SK-N-SH (cell line): ENCODE measurements at regions not wholly inside any gene's neighbourhood (a gene's known extent, or its start where the extent isn't known, plus 50 kb on each side); places are given as distances from the start of the nearest gene placed in this dataset.

Source experiments
- CTCF ChIA-PET: fragments of 300-600, 350-600 bp; formaldehyde crosslinking; extraction: SDS; loops from one replicate; lab custom pipeline; 2021; lab: Yijun Ruan, JAX
- POLR2A ChIA-PET: fragments of 350-600 bp; sonication (Branson Sonifier 250); formaldehyde crosslinking; extraction: SDS; loops from one replicate; lab custom pipeline; 2020; ENCODE audit warnings: antibody characterized with exemption, inconsistent platforms; lab: Yijun Ruan, JAX
- DNase-seq: peaks from one replicate; pipeline ENCODE4 v3.0.0; 2012
- H2AFZ ChIP-seq: fragments of 200-600 bp; sonication (generic); 2 replicates; pipeline ENCODE4 v1.8.1; 2016; ENCODE audit warnings: antibody characterized with exemption, mild to moderate bottlenecking, low read depth
- H3F3A ChIP-seq: fragments of 200-600 bp; sonication (generic); replicated peaks from 2 replicates; pipeline ENCODE3; 2016; ENCODE audit warnings: antibody characterized with exemption, mild to moderate bottlenecking; ENCODE audit not compliant: insufficient read depth
- H3K27ac ChIP-seq, 2 experiments: fragments of 200-500 bp in 1 of 2; fragments of 200-600 bp in 1 of 2; sonication (Bioruptor generic) in 1 of 2; sonication (generic), shearing (Covaris generic) in 1 of 2; 2 replicates each; pipeline versions ENCODE4 v1.5.1 to v1.6.1; 2014 to 2016; ENCODE audit warnings: low read depth in 2 of 2, inconsistent platforms in 1 of 2, low read length in 1 of 2, mild to moderate bottlenecking in 1 of 2, mixed read lengths in 1 of 2
- H3K27me3 ChIP-seq: fragments of 200-600 bp; sonication (generic), shearing (Covaris generic); 2 replicates; pipeline ENCODE4 v1.6.1; 2016; ENCODE audit warnings: mixed run types; ENCODE audit not compliant: insufficient read depth
- H3K36me3 ChIP-seq, 2 experiments: fragments of 200-500 bp in 1 of 2; fragments of 200-600 bp in 1 of 2; sonication (Bioruptor generic) in 1 of 2; sonication (generic) in 1 of 2; replicated peaks in 1 of 2; 2 replicates each; pipeline versions ENCODE3 to v1.5.1; 2014 to 2016; ENCODE audit warnings: low read length in 1 of 2, mild to moderate bottlenecking in 1 of 2; ENCODE audit not compliant: insufficient read depth in 2 of 2, control insufficient read depth in 1 of 2
- H3K4me1 ChIP-seq, 2 experiments: fragments of 200-500 bp in 1 of 2; fragments of 200-600 bp in 1 of 2; sonication (Bioruptor generic) in 1 of 2; sonication (generic), shearing (Covaris generic) in 1 of 2; 2 replicates each; pipeline versions ENCODE4 v1.5.1 to v1.6.1; 2014 to 2016; ENCODE audit warnings: low read depth in 1 of 2, low read length in 1 of 2, mixed run types in 1 of 2; ENCODE audit not compliant: insufficient read depth in 2 of 2, control insufficient read depth in 1 of 2
- H3K4me2 ChIP-seq: fragments of 200-600 bp; sonication (generic), shearing (Covaris generic); 2 replicates; pipeline ENCODE4 v1.6.1; 2017; ENCODE audit warnings: mixed run types
- H3K4me3 ChIP-seq, 2 experiments: fragments of 200-500 bp in 1 of 2; fragments of 200-600 bp in 1 of 2; sonication (Bioruptor generic) in 1 of 2; sonication (generic), shearing (Covaris generic) in 1 of 2; 2 replicates each; pipeline versions ENCODE4 v1.5.1 to v1.8.1; 2014 to 2016; ENCODE audit warnings: low read depth in 2 of 2, inconsistent platforms in 1 of 2, low read length in 1 of 2, mild to moderate bottlenecking in 1 of 2, mixed read lengths in 1 of 2, moderate library complexity in 1 of 2
- H3K79me2 ChIP-seq: fragments of 200-600 bp; sonication (generic); 2 replicates; pipeline ENCODE4 v1.8.1; 2017; ENCODE audit warnings: mild to moderate bottlenecking; ENCODE audit not compliant: insufficient read depth
- H3K9ac ChIP-seq: fragments of 200-600 bp; sonication (generic); 2 replicates; pipeline ENCODE4 v1.6.1; 2017; ENCODE audit warnings: mixed run types
- H3K9me2 ChIP-seq: fragments of 200-600 bp; sonication (generic); 2 replicates; pipeline ENCODE4 v1.6.1; 2017; ENCODE audit warnings: mixed run types
- H3K9me3 ChIP-seq: fragments of 200-600 bp; sonication (generic); 2 replicates; pipeline ENCODE4 v1.6.1; 2017; ENCODE audit warnings: mixed run types, mild to moderate bottlenecking, moderate library complexity
- H4K20me1 ChIP-seq: fragments of 200-600 bp; sonication (generic); 2 replicates; pipeline ENCODE4 v1.6.1; 2017; ENCODE audit warnings: mild to moderate bottlenecking, mixed run types; ENCODE audit not compliant: insufficient read depth
- CHD2 ChIP-seq: fragments of 150-350 bp; IDR thresholded peaks from 2 replicates; pipeline ENCODE4 v1.6.1; 2018; ENCODE audit warnings: low read length; ENCODE audit not compliant: partially characterized antibody
- ELF1 ChIP-seq: IDR thresholded peaks from 2 replicates; pipeline ENCODE4 v1.4.0; 2012
- FOSL2 ChIP-seq: IDR thresholded peaks from 2 replicates; pipeline ENCODE4 v1.4.0; 2012; ENCODE audit warnings: low read depth, mild to moderate bottlenecking, moderate library complexity, borderline replicate concordance
- FOXM1 ChIP-seq: IDR thresholded peaks from 2 replicates; pipeline ENCODE4 v1.4.0; 2012; ENCODE audit warnings: low read depth, mild to moderate bottlenecking
- GABPA ChIP-seq: IDR thresholded peaks from 2 replicates; pipeline ENCODE4 v1.4.0; 2012; ENCODE audit warnings: low read depth, mild to moderate bottlenecking
- GATA2 ChIP-seq: sonication (generic); formaldehyde crosslinking; IDR thresholded peaks from 2 replicates; pipeline ENCODE4 v1.5.0; 2020; ENCODE audit warnings: mild to moderate bottlenecking, missing genetic modification reagents
- MEF2A ChIP-seq: IDR thresholded peaks from 2 replicates; pipeline ENCODE4 v1.4.0; 2012; ENCODE audit warnings: low read depth, borderline replicate concordance
- MXI1 ChIP-seq: IDR thresholded peaks from 2 replicates; pipeline ENCODE4 v1.6.1; 2012; ENCODE audit warnings: mild to moderate bottlenecking, low read depth, low read length, improper control_type of control experiment
- NFIC ChIP-seq: IDR thresholded peaks from 2 replicates; pipeline ENCODE4 v1.4.0; 2012; ENCODE audit warnings: borderline replicate concordance
- NRF1 ChIP-seq: IDR thresholded peaks from 2 replicates; pipeline ENCODE4 v1.6.1; 2012; ENCODE audit warnings: low read depth, mild to moderate bottlenecking, low read length
- PBX3 ChIP-seq: IDR thresholded peaks from 2 replicates; pipeline ENCODE4; 2012
- RAD21 ChIP-seq: IDR thresholded peaks from 2 replicates; pipeline ENCODE4 v1.6.1; 2012; ENCODE audit warnings: mild to moderate bottlenecking, low read length
- RXRA ChIP-seq: IDR thresholded peaks from 2 replicates; pipeline ENCODE4 v1.4.0; 2012; ENCODE audit warnings: low read depth, mild to moderate bottlenecking, borderline replicate concordance
- SIN3A ChIP-seq: IDR thresholded peaks from 2 replicates; pipeline ENCODE4 v1.6.1; 2012; ENCODE audit warnings: low read depth, mild to moderate bottlenecking, low read length, moderate library complexity, borderline replicate concordance
- TCF12 ChIP-seq: IDR thresholded peaks from 2 replicates; pipeline ENCODE4 v1.4.0; 2012
- USF1 ChIP-seq: IDR thresholded peaks from 2 replicates; pipeline ENCODE4 v1.4.0; 2012; ENCODE audit warnings: low read depth, borderline replicate concordance
- YY1 ChIP-seq: IDR thresholded peaks from 2 replicates; pipeline ENCODE4 v1.4.0; 2012; ENCODE audit warnings: low read depth, mild to moderate bottlenecking
- WGBS: methylation state at CpG from one replicate; pipeline ENCODE4 v1.1.6; 2017; ENCODE audit warnings: low lambda C conversion rate; 5-methylcytosine and 5-hydroxymethylcytosine counted together
- TF ChIP-seq, protein P1 (sequence below): IDR thresholded peaks from 2 replicates; pipeline ENCODE4 v1.4.0; 2012; ENCODE audit warnings: low read depth
- TF ChIP-seq, protein P2 (sequence below): fragments of 200-600 bp; sonication (generic); IDR thresholded peaks from 2 replicates; pipeline ENCODE4 v1.6.1; 2017; ENCODE audit warnings: antibody characterized with exemption, mild to moderate bottlenecking, moderate library complexity

DNA sequence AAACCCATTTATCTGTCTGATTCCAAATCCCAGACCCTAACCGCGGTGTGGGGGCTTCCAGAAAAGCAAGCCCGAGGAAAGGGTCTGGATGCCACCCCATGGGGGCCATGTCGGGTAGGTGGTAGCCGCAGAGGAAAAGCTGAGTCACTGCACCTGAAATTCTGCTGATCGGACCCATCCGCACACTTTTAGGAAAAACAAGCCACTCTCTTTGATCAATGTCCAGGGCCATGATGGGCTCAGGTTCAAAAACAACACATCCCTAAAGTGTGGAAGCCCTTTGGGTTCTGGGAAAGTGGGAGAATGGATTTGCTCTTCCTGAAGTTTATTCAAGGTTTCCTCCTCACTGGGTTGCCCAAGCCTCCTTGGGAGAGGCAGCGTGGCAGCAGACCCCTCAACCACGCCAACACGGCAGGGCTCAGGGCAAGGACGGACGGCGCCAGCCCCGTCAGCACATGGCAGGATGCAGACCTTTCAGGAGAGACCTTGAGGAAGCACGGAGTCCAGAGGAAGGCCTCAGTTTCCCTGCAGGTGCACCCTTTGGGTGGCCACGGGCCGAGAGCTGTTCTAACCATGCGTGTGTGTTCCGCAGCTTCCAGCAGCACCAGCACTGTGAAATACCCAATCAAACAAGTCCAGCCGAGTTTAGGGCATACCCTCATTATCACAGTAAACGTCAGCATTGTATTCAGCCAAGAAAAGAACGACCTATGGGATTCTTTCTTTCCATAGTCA lies 367.0 kb downstream of the FOXL1 start:
- H3K36me3 ChIP-seq, result no peaks in the 10 kb centered on the region
- H4K20me1 ChIP-seq, result no peaks in the 10 kb centered on the region
- CTCF ChIA-PET, result no interaction called here
- no peak overlapping the region for H2AFZ ChIP-seq
- H3K9me3 ChIP-seq, result peaks cover 3% of the 10 kb centered on the region; the same call in 1 of the 2 replicates
- H3K79me2 ChIP-seq, result no peaks in the 10 kb centered on the region
- H3K9me2 ChIP-seq, result no peaks in the 10 kb centered on the region
- H3K4me2 ChIP-seq, result no peak overlapping the region
- TF ChIP-seq RXRA, result no peak
- no peak for TF ChIP-seq MEF2A
- TF ChIP-seq NFIC, result no peak
- TF ChIP-seq RAD21, result no peak
- no peak for TF ChIP-seq GATA2 (CRISPR knock-in tag)
- no peak for TF ChIP-seq FOXM1
- no peak for TF ChIP-seq NRF1
- no peak for TF ChIP-seq TCF12
- no peak for TF ChIP-seq YY1
- no peak for TF ChIP-seq MXI1
- no peak for TF ChIP-seq SIN3A
- TF ChIP-seq CHD2, result no peak
- TF ChIP-seq FOSL2, result no peak
- TF ChIP-seq, protein P1, sequence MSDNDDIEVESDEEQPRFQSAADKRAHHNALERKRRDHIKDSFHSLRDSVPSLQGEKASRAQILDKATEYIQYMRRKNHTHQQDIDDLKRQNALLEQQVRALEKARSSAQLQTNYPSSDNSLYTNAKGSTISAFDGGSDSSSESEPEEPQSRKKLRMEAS, result no peak
- TF ChIP-seq USF1, result no peak
- no peak for TF ChIP-seq PBX3
- no peak for TF ChIP-seq GABPA
- TF ChIP-seq ELF1, result no peak
- TF ChIP-seq, protein P2, sequence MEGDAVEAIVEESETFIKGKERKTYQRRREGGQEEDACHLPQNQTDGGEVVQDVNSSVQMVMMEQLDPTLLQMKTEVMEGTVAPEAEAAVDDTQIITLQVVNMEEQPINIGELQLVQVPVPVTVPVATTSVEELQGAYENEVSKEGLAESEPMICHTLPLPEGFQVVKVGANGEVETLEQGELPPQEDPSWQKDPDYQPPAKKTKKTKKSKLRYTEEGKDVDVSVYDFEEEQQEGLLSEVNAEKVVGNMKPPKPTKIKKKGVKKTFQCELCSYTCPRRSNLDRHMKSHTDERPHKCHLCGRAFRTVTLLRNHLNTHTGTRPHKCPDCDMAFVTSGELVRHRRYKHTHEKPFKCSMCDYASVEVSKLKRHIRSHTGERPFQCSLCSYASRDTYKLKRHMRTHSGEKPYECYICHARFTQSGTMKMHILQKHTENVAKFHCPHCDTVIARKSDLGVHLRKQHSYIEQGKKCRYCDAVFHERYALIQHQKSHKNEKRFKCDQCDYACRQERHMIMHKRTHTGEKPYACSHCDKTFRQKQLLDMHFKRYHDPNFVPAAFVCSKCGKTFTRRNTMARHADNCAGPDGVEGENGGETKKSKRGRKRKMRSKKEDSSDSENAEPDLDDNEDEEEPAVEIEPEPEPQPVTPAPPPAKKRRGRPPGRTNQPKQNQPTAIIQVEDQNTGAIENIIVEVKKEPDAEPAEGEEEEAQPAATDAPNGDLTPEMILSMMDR, result no peak
- WGBS, result 33% methylated on average over 17 of the region's 22 CpGs
- H3K9ac ChIP-seq, result no peak overlapping the region
- no peaks in the 10 kb centered on the region for H3K27me3 ChIP-seq
- POLR2A ChIA-PET, result no interaction called here
- no peak overlapping the region for H3K4me3 ChIP-seq
- H3K27ac ChIP-seq, result no peak overlapping the region
- H3K4me1 ChIP-seq, result peaks cover 0 to 28% of the 10 kb centered on the region in 2 experiments; a peak in 1 of 4 replicates
- H3F3A ChIP-seq, result peaks cover 28% of the 10 kb centered on the region
- no peak for DNase-seq
